Cerebellar nuclear complex (tissue), 1 donor: ENCODE measurements at regions not wholly inside any gene's neighbourhood (a gene's known extent, or its start where the extent isn't known, plus 50 kb on each side); places are given as distances from the start of the nearest gene placed in this dataset.

Source experiments
- DNase-seq, 2 experiments: peaks; one replicate each; lab custom pipeline; 2025; lab: John Stamatoyannopoulos, UW

DNA sequence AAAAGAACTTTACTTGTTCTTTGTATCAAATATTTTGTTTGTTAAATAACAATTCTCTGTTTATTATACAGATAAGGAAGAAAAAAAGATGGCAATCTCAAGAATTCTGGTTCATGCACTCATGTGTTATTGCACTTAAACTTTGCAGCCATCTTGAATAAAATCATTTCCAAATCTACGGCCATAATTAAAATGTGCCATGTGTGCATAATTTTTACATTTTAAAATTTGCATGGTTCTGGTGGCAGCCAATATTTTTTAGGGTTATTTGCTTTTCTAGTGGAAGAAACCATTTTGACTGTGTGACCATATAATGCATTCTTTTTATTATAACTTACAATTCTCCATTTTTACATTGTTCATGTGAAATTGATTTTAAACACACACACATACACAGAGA, 1518.1 kb upstream of the ZEB2 start:
- no peak for DNase-seq

DNA sequence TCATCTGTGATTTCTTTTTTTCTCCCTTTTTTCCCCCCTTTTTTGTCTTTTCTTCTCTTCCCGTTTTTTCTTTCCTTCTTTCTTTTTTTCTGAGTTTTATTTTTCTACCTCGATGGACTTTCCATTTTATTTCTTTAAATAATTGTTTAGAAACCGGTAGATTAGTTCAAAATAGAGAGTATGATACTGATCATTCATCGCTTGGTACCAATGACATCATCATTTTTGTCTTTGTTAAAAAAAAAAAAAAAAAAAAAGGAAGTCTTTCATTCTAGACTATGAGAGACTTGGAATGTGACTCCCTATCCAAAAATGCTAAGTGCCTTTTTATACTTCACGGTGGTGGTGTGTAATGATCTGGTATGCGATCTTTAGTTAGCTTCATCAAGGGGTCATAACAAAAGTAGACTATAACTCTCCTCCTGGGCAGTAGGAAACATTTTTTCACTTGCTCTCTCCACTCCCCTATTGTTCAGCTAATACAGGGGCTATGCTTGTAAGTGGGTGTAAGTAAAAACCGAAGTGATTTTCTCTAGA, 1517.5 kb upstream of the ZEB2 start:
- no peak for DNase-seq

DNA sequence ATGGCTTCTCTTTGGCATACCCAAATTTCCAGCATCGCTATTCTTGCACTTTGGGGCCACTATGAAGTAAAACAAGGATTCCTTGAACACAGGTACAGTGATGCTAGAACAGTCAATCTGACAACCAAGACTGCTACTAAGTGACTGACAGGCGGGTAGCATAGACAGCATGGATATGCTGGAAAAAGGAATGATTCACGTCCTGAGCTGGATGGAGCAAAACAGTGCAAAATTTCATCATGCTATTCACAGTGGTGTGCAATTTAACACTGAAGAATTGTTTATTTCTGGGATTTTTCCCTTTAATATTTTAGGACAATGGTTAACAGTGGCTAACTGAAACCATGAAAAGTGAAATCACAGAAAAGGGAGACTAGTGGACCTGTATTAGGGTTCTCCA, 1511.2 kb upstream of the ZEB2 start:
- DNase-seq: no peak

DNA sequence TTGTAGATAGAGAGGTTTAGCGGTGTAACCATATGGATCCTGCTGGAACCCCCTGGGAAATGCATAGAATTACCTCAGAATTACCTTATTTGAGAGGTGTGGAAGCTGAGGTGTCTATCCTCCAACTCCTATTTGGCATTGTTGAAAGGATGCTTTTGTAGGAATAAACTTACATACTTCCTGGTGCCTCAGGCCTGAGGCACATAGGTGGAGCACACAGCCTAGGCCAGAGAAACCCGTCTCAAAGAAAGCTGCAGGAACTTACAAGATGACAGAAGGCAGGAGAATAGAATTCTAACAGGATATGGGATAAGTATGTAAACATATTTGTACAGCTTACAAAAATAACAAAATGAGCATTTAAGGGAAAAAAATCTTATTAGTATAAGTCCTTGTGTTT, 1507.2 kb upstream of the ZEB2 start:
- DNase-seq: no peak

DNA sequence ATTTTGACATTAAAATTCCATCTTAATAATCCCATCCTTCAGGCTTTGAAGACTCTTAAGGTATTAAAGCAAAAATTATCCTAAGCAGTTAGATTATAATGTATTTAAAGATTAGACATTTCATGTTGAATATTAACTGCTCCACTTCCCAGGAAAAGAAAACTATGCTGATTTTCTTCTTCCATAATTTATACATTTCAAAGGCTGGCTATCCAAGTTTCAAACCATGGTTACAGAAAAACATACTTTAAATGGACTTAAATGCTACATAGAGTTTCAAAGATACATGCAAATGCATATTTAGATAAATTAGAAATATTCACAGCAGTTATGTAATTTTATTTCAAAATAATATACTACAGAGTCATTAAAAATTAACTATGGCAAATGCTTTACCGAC, 1505.6 kb upstream of the ZEB2 start:
- no peak for DNase-seq

GRCh38 chr2:146024212-146024743, 1504.4 kb upstream of the ZEB2 start:
- no peak for DNase-seq

DNA sequence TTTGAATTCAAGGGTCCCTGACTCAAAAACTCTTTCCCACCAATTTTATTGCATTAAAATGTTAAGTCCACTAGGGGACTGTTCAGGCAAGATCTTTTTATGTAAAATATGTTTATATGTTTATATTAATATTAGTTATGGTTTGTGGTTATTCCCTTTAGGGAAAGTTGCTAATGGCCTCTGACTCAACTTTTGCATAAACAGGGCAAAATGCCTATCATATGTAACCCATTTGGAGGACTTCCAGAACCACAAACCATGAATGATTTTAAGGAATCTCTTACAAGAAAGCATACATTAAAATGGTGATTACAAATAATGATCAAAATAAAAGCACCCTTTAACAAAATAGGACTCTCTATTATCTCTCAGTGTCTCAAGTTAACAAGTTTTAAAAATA, 1484.5 kb upstream of the ZEB2 start:
- DNase-seq: no peak

- no peak for DNase-seq
Measured at GRCh38 chr2:146003337-146003736, 1483.4 kb upstream of the ZEB2 start.

- DNase-seq: no peak
Measured at GRCh38 chr2:145994910-145995309, 1475.0 kb upstream of the ZEB2 start.

GRCh38 chr2:145992572-145992971, 1472.7 kb upstream of the ZEB2 start:
- DNase-seq: no peak

DNA sequence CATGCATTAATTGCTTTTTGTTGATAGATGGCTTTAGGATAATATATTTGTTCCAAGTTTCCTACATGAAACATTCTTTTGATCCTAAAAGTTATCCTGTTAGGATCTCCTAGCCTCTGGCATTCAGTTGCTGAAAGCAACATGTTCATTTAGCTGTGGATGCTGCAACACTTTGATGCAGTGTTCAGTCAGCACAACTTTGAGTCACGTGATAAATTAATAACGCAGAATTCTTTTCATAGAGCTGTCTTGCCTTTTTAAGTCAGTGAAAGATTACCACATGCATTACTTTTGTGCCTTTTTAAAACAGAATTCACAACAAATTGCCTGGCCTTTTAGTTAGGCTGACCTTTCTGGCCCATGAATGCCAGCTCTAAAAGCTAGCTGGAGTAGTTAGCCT, 1467.9 kb upstream of the ZEB2 start:
- no peak for DNase-seq

- no peak for DNase-seq
Measured at GRCh38 chr2:145985517-145985916, 1465.6 kb upstream of the ZEB2 start.

DNA sequence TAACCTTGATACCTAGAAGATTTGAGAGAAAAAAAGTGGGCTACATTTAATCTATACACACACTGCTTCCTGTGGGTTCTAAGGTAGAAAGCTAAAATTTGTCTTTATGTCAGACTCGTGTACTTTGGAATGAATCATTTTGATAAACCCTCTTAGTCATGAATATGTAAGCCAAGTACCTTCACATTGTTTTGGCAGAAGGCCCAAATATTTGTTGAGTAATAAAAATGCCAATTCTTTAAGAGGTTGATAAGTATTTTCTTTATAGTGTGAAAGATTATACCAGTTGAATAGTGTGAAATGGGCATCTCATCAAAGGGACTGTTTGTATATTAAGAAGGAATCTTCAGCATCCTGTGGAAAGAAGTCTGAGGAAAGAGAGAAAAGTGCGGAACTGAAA, 1464.7 kb upstream of the ZEB2 start:
- DNase-seq: no peak

DNA sequence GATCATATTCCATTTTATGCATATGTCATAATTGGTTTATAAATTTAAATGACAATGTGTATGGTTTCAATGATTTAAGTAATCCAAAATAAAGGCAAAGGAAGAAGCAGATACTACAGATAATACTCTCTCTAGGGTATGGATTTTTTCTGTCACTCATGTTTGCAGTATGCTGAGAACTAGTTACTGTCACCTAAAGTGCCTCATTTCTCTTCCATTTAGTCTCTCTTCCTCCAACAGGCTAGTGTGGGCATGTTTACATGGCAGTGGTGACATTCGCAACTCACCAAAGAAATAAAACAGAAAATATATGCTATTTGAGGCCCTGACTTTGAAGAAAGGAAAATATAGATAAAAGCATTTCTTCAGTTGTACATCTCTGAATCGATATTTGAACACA, 1460.4 kb upstream of the ZEB2 start:
- DNase-seq: no peak

GRCh38 chr2:145975406-145975805, 1455.5 kb upstream of the ZEB2 start:
- no peak for DNase-seq

GRCh38 chr2:145961846-145962245, 1441.9 kb upstream of the ZEB2 start:
- DNase-seq: no peak

GRCh38 chr2:145960479-145961163, 1440.7 kb upstream of the ZEB2 start:
- DNase-seq: no peak

- DNase-seq: no peak
Measured at GRCh38 chr2:145958611-145959010, 1438.7 kb upstream of the ZEB2 start.

DNA sequence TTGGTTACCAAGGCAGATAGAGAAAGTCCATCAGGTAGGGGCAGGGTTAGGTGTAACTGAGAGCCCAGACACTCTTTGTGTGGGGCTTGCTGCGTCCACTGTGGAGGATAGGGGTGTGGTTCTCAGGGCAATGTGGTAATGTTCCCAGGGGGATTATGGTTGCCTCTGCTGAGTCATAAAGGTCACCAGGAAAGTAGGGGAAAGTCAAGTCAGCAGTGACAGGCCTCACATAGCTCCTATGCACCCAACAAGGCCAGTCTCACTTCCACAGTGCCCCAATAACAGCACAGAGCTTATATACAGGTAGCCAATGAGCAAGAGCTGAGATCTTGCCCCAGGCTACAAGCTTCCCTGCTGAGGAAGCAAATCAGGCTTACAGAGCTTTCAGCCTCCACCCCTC, 1438.0 kb upstream of the ZEB2 start:
- DNase-seq: no peak

- no peak for DNase-seq
Measured at GRCh38 chr2:145939949-145940348, 1420.0 kb upstream of the ZEB2 start.

DNA sequence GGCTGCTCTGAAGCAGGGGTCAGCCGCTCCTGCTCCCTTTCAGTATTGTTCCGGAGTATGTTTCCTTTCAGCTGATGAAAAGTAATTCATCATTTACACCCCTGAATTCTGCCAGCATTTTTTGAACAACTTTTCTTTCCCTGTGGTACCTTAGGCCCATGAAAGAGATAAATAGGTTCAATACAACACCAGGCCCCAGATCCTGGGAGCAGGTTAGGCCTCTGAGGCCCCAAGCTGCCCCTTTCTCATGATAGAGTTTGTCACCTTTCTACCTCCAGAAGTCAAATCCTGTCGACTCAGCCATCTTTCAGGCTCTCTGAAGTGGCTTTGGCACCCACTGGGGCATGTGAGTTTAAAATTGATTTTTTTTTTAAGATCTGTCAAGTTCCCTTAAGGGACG, 1415.1 kb upstream of the ZEB2 start:
- DNase-seq: no peak

- no peak for DNase-seq
Measured at GRCh38 chr2:145931781-145932395, 1412.0 kb upstream of the ZEB2 start.

- DNase-seq: no peak
Measured at GRCh38 chr2:145930318-145930717, 1410.4 kb upstream of the ZEB2 start.
